HG02610 (cell line): ENCODE measurements at regions not wholly inside any gene's neighbourhood (a gene's known extent, or its start where the extent isn't known, plus 50 kb on each side); places are given as distances from the start of the nearest gene placed in this dataset.

ENCODE experiments used
- ATAC-seq: cut with Tn5 transposase; IDR thresholded peaks from one replicate; pipeline ENCODE4 v1.9.1; 2021; ENCODE audit warnings: mild to moderate bottlenecking, moderate library complexity; ENCODE audit not compliant: unreplicated experiment

DNA sequence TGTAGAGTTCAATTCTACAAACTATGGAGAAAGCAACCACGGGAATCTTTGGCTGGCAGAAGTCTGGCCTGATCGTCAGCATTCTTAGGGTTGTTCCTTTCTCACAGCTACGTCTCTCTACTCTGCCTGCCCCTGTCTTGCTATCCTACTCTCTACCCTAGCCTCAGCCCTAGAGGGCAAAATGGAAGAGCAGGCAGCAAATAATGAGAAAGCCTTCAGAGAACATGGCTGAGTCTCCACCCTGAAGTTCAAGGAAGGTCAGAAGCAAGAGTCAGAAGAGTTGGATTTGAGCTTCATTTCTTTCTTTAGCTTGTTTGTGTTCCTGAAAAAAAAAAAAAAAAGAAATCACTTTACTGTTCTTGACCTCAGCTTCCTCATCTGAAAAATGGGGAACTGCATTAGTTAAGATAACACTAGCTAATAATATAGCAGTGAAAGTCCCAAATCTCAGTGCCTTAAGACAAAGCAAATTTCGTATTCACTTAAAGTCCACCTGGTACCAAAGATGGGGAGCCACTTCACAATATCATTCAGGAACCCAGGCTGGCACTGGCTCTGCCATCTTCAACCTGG lies 50.2 kb upstream of the CCND2 start:
- no peak for ATAC-seq

DNA sequence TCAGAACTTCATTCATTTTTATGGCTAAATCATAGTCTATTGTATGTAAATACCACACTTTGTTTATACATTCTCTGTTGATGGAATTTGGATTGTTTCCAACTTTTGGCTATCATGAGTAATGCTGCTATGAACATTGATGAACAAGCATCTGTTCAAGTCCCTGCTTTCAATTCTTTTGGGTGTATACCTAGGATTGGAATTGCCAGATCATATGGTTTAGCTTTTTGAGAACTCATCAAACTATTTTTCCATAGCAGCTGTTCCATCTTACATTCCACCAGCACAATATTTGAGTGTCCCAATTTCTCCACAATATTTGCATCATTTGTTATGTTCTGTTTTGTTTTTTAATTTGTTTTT lies 52.3 kb upstream of the CCND2 start:
- no peak for ATAC-seq

DNA sequence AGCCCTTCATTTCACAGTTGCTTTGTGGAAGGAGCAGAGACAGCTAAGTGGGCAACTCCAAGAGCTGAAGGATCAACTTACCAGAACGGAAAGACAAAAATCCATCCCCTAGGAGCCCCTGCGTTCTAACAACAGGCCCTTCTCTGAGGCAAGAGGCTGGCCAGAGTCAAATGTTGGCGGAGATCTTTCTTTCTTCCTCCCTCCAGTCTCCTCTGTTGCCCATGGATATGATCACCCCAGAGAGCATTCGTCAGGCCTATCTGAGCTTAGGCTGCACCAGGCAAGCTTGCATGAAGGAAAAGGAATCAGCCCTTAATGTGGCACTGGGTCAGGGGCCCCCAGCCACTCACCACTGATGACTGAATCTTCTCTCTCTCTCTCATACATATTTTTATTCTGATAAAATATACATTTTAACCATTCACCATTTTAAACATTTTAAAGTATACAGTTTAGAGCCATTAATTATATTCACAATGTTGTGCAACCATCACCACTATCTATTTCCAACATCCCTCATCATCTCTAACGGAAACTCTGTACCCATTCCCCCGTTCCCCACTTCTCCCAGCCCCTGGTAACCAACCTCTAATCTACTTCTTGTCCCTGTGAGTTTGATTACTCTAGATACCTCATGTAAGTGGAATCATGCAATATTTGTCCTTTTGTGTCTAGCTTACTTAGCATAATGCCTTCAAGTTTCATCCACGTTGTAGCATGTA lies 52.9 kb upstream of the CCND2 start:
- no peak for ATAC-seq

DNA sequence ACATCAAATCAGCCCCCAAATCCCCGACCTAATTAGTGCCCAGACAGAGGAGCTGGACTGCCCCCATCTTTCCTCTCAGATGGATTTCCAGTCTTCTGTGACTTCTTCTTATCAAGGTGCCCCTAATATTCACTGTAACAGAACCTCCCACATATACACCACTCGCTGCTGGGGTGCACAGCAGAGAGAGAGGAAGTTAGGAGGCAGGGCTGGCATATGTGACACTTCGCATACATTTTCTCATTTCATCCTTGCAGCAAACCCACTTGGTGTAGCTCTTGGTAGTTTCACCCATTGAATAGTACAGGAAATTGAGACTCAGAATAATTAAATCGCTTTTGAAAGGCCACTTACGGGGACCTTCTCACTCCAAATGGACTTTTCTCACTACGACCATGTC lies 56.5 kb upstream of the CCND2 start:
- no peak for ATAC-seq

DNA sequence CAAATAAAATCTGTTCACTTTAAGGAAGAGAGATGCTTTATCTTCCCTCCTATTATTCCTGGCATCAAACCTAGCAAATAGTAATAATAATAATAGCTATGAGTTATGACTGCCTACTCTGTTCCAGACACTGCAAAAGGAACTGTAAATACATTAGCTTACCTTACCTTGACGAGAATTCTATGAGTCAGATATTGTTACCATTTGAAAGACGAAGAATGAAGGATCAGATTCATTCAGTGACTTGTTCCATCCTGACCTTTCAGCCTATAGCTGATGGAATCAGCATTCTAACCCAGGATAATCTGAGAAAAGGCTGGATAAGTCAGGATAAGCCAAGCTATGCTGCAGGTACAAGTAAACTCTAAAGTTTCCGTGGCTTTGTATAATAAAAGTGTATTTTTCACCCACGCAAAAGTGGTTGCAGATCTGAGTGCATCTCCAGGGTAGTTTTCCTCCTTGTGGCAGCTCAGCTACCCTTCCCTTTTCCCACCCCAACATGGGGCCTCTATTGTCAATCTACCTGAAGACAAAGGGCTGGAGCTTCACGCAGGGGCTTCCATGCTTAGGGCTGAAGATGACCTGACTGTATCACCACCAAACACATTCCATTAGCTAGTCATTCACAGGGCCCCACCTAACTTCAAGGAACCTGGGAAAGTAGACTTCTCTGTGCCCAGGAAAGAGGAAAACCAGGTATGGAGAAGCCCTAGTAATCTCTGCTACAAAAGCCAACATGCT lies 57.2 kb upstream of the CCND2 start:
- ATAC-seq, result peak; percentile 28

DNA sequence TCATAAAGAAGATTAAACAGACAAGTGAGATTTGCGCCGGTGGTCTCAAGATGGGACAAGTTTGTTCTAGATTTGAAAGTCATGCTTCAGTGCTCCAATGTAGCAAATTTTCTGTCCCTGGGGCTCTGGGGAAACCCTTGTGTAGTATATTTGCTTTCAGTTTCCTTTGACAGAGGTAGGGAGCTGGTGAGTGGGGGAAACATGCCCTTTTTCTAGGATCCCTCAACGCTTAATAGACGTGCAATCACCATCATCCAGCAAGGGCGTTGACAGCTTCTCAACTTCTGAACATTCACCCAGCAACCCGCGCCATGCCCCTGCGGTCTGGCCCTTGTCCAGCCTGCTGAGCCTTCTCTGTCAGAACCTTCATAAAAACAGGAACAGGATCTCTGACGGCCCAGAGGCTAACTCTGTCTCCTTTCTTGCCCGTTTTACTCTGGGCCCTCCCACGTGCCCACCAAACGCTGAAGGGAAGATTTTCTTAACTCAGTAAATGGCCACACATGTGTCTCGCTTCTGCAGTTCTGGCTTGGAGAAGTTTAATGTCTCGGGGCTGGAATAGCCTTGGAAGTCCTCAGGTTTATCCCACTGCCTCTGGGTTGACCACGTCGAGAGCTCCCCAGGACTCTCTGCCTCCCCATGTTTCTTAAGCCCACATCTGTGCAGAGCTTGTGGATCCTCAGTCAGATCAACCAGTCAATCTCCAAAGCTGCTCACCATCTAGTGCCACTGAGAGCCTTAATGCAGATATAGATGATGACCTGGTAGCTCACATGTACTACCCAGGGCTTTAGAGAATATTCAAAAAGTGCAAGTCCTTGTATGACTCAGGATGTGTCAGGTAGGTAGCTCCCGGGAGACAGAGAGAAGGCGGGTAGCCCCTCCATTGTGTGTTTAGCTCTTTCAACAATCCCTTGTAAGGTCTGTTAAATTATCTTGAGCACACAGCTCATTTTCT lies 58.1 kb upstream of the CCND2 start:
- peak; percentile 72 for ATAC-seq

DNA sequence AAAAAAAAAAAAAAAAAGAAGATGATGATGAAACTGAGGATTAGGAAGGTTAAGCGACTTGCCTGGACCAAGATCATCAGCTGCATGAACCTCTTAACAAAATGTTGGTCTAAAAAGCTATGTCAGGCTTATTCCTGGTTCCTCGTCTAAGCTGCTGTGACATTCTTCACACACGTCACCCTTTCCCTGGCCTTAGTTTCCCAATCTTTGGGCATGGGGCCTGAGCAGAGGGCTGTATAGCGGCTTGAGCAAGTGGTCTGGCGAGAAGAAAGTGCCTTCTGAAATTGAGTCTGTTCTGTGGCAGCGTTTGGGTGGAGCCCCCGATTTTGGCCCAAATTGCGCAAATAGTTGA lies 58.7 kb upstream of the CCND2 start:
- no peak for ATAC-seq

DNA sequence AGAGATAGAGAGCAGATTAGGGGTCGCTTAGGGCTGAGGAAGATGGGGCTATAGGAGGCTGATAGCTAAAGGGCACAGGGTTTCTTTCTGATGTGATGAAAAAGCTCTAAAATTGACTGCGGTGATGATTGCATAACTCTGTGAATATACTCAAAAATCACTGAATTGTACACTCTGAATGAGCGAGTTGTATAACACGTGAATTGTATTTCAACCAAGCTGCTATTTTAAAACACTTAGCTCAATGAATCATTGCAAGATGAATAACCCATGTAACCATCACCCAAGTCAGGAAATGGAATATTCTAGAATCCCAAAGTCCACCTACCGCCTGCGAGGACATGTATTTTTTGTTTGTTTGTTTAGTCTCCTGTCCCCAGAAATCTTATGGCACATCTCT lies 60.1 kb upstream of the CCND2 start:
- no peak for ATAC-seq

DNA sequence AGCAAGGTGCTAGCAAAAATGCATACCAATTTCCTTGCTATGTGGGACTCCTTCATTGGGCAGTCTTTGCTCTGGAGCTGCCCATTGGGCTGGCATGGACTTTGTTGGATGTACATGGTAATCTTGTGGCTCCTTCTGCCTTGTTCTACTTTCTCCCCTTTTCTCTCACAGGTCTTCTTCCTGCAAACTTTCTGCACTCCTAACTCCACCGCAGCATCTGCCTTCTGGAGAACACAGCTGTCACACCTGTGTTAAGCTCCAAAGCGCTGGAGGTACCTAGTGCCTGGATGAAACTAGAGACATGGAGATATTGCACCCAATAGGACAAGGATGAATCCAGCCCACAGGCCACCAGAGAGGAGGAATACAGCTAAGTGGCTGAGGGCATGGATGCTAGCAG lies 60.7 kb upstream of the CCND2 start:
- ATAC-seq, result no peak

DNA sequence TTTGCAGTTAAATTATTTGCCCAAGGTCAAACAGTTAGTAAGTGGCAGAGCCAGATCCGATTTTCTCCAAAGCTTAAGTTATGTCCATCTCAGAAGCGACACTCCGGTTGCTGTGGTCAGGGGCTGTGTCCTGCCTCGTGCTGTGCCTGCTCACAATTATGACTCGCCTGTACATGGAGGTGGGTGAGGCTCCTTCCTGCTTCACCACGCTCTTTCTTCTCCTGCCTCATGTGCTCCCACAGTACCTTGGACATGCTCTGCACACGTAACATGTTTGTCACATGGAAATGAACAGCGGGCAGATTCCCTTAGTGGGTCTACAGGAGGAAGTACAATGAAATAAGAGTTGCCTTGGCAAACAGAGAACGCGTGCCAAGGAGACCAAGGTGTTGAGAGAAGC lies 62.2 kb upstream of the CCND2 start:
- no peak for ATAC-seq

DNA sequence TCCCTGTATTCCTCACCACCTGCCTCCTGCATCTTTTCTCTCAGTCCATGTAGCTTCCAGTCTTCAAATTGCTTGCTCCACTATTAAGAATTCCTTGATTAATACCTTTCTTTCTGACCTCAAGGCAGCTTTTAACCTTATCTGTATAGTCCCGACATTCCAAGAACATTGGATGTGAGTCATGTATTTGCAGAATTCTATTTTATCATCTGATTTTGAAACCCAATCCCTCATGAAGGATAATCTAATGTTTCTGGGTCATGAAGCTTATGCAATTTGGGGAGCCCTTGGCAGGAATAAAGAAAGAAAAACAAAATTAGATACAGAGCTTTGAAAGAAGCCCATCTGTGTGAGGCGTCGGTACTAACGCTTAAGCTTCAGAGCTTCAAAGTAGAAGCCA lies 63.4 kb upstream of the CCND2 start:
- no peak for ATAC-seq

DNA sequence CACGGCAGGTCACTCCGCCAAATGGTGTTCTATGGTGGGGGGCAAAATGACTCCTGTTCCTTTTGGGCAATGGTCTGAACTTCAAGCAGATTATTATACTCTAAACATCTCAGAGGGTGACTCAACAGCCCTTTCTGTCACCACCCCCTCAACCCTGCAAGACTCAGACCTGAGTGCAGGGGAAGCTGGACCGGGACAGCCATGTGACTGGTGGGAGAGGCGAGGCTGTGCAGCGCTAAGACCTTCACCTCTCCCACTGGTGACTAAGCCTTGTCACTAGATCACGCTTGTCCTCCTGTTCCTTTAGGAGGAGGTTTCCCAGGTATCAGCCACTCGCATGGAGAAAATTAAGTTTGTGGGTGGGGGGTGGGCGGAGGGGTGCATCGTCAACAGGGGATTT lies 67.1 kb upstream of the CCND2 start:
- no peak for ATAC-seq

DNA sequence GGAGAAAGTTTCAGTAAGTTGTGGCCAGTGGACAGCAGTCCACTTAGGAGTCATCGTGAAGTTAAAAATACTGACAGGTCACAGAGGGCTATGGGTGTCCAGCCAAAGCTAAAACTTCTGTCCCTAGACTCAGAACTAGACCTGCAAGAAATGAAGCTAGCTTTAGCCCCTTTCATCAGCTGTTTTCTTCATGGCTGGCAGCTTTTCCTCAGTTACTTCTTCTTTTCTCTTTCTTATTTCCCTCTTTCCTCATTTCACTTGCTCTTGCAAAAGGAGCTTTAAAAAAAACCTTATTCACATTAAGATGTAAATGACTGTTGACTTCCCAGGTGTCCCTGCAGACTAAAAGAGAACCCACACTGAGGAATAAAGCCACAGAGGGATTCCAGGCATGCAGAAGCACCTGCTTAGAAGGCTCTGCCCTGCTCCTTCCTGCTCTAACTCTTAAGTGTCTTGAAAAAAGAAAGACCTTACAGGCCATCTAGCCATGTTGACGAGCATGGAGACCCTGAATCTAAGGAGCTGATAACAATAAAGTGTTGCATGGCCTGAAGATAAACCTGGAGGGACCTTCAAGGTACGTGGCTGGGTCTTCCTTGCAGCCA lies 69.7 kb upstream of the CCND2 start:
- no peak for ATAC-seq

DNA sequence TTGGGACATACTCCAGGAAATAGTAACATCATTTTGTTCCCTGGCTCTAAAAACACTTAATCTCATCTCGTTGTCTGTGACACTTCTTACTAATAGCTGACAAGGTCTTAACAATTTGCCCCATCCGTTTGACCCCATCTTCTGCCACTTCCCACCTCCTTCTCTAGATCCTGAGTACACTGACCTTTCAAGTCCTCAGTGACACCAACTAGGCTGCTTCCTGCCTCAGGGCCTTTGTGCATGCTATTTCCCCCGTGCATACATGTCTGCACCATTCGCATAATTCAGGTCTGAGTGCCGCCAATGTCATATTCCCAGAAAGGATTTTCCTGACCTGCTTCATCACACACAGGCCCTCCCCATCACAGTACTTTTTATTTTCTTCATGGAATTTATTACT lies 70.6 kb upstream of the CCND2 start:
- no peak for ATAC-seq

DNA sequence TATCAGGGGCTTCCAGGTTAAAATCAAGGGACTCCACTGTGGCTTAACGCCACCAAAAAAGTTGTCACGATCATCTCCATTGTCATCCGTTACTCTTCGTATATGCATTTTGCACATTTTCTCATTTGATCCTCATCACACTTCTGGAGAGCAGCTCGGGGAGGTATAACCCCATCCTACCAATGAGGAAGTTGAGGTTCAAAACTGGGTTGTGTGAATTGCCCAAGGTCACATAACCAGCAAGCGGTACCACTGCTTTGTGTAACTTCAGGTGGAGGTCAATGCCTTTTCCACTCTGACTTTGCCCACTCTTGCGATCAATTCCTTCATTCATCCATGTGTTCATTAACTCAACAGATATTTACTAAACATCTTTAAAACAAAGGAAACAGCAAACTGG lies 71.1 kb upstream of the CCND2 start:
- ATAC-seq, result no peak

DNA sequence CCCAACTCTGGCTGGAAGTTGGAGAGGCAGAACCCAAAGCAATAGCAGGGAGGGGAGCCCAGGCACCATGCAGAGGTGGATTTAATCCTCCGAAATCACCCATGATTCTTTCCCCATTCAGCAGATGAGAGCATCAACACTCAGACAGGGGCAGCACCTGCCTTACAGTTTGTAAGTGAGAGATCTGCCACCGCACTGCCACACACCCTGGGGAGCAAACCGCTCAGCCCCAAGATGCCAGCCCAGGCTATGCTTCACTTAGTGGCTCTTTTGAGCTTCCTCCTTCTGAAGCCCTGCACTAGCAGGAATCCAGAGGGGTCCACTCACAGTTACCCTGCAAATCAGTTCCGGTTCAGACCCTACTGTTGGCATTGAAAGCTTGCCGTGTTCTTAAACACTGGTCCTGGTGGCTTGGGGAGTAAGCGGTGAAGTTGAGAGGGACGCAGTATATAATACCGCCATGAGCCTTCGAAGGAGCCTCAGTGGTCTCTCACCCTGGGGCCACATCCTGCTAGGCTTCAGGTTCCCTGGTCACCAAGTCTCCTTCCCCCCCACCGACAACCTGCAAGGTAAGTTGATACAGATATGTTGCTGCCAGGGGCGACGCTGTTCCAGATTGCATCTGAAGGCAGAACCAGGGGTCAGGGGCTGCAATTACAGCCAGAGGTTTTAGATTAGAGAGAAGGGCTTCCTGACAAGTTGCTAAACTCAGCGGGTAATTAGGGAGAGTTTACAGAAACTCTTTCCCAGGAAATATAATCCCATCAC lies 72.0 kb upstream of the CCND2 start:
- ATAC-seq, result no peak

DNA sequence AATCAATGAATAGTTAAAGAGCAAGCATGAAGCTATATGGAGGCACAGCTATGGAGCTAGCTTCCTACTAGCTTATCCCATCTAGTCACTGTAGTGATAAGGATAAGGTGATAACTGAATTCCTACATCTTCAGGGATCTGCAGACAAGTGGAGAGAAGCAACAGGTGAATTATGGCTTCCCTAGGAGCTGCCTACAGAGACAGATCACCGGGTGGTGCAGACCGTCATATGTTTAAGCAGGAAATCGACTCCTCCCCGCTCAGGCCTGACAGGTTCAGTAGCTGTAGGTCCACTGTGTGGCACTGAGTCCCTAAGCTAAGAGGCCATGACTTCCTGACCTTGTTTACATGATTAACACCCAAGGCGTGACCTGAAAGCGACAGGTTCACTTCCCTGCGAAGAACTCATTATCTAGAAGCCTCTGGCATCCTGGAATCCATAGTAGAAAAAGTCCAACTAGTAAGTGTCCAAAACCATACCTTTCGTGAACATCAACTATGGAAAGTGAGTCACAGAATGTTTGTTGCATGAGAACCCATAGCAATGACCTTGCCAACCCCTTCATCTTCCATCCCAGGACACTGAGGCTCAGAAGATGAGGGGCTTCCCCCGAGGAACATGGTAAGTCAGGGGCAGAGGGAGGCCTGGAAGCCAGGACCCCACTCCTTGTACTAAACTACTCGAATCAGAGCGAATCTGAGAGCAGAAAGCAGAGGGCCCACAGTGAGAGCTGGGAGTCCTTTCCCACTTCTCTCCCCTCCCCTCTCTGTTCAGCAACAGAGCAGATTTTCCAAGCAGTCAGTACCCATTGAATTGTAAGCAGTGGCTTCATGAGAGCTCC lies 75.4 kb upstream of the CCND2 start:
- no peak for ATAC-seq

DNA sequence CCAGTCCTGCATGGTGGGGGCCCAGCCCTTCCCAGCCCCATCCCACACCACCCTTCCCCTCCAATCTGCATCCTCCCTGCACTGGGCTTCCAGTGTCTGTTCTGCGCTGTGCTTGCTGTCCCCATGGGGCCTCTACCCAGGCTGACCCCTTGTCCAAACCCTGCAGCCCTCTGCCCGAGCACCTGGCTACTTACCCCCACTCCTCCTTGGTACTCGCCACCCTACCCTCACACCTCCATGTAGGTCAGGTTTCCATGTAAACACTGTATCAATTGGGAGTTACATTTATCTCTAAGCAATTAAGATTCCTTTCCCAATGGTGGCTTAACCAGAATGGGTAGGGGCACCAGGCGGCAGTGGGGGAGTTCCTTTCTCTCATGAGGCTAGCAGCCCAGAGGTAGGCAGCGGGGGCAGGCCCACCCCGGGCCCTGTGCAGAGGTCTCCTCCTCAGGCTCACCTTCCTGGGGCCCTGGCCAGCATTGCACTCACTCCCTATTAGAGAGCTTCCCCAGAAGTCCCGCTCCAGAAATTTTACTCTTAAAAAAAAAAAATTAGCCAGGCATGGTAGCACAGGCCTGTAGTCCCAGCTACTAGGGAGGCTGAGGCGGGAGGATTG lies 76.6 kb upstream of the CCND2 start:
- no peak for ATAC-seq

DNA sequence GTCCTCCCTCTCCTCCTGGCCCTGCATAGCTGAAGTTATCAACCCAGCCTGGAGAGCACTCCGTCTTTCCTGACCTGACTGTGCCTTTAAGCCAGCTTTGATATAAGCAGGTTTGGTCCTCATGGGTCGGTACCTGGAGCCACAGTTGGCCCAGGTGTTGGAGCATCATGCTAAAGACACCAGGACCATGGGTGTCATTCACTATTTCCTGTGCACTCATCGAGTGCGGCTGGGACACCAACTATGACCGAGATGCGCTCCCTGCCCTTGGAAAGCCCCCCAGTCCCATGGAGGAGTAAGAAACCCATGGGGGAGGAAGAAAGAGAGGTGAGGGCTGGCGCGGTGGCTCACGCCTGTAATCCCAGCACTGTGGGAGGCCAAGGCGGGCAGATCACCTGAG lies 78.9 kb upstream of the CCND2 start:
- ATAC-seq, result no peak
